Sciatic nerve (tissue), 2 donors: ENCODE measurements at regions not wholly inside any gene's neighbourhood (a gene's known extent, or its start where the extent isn't known, plus 50 kb on each side); places are given as distances from the start of the nearest gene placed in this dataset.
"Not testable (repeated sequence)": the region's sequence is repeated elsewhere in the genome, so short reads cannot be mapped to it uniquely, and the experiment has no call there.

Experiments
- ATAC-seq: fragments of 200-7000 bp; cut with Tn5 transposase; one replicate; pipeline ENCODE4 v1.9.1; 2020; ENCODE audit warnings: mild to moderate bottlenecking, moderate library complexity
- DNase-seq: peaks from one replicate; pipeline ENCODE4 v3.0.0-alpha.2; 2020; ENCODE audit warnings: low spot score
- intact Hi-C: fragments of 100-400 bp; cut with DNase I; formaldehyde crosslinking; loops from one replicate; pipeline ENCODE4 v1.14.2; 2022
- donor health status: DM: no; HTN: no; CAD: no.
- donor health status: DM: no; HTN: no; CAD: no.

DNA sequence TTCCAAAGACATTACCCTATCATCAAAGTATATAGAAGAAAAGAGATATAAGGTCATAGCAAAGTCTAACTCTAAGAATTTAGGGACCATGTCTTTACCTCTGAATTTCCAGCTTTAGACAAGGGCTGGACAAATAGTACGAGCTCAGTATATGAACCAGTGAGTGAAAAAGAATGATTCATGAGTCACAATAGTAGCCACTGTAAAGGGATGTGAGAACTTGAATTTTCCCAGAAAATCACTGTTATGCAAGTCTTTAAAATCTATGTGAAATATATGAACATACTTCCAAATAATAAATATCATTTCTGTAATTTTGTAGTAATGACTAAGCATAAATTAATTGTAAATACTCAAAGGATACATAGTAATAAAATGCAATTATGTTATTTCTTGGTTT, 305.9 kb upstream of the PRR16 start:
- DNase-seq (no peak), ATAC-seq (no peak)
- intact Hi-C loops, result no loop called here

DNA sequence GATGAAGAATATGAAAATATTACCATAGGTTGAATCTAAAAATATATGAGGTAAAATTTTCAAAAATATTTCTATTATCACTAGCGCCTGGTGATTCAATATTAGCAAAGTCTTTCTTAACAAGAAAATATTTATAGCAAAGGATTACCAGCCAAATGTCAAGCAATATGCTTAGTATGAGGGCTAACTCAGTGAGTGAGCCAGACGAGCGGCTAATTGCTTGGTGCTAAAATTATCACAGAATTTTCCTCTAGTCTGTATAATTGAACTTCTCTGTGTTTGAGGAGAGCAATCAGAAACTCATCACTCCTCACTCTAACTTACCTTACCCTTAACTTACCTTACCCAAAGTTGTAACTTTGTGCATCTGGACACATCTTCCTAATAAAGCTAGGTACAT, 304.9 kb upstream of the PRR16 start:
- intact Hi-C loops, result no loop called here
- DNase-seq, result no peak
- no peak for ATAC-seq

DNA sequence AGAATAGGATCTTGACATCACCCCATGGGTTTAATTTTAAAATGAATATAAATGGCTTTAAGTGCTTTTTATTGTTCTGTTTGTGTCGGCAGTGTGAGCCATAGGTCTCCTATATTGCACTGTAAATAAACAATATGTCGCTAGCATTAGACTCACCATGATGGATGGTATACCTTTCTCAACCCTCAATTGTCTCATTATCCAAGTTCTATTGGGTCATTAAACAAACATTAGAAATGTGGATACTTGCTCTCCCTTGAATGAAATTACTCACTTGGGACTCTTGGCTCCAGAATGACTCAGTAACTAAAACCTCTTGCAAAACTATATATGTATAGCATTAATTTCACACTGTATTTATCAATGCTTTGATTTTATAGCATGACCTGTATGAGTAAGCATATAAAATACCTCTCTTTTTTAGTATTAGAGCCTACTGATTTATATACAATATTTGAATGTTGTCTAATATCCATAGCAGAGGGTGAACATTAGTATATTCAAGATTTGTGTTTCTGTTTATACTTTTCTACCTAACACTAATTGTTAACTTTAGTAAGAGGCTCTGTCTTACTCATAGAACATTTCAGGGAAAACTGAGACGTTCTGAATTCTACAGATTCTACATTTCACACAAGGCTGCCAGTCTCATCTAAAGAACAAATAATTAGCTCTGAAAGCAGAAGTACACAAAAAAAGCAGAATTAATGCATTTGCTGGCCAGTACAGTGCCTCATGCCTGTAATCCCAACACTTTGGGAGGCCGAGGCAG, 303.8 kb upstream of the PRR16 start:
- intact Hi-C loops, result no loop called here
- ATAC-seq, result no peak
- DNase-seq, result no peak

DNA sequence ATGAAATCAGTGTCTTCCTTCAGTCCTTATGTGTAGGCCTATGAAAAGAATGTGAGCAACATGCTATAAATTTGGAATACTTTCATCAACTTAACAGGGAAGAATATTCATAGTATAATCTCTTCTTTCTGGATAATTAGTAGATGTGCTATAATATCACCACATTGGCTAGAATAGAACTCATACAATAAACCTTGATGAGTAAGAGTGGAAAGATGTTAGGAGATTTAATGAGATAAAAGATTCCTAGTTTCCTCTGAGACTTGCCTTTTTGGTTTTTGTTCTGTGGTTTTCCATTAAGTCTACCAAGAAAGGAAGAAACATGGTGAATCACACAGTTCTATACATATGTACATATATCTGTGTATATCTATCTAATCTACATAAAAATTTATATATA, 301.8 kb upstream of the PRR16 start:
- DNase-seq, result no peak
- intact Hi-C loops, result no loop called here
- ATAC-seq, result no peak

DNA sequence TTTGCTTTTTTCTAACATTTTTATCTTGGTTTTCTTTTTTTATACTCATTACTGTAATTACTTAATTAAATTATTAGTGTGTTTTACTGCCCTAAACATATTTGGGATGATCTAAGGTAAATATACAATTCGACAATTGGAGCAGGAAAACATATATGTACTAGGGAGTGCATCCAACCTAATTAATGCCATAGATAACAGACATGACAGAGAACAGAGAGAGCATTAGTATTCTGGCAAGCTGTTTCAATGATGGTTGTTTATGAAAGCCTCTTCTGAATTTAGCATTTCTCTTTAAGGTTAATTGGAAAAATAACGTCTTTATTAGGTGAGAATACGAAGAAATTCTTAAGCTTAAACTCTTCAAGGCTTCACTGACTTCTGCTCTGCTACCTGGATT, 300.1 kb upstream of the PRR16 start:
- no peak for DNase-seq
- ATAC-seq, result no peak
- intact Hi-C loops, result no loop called here

DNA sequence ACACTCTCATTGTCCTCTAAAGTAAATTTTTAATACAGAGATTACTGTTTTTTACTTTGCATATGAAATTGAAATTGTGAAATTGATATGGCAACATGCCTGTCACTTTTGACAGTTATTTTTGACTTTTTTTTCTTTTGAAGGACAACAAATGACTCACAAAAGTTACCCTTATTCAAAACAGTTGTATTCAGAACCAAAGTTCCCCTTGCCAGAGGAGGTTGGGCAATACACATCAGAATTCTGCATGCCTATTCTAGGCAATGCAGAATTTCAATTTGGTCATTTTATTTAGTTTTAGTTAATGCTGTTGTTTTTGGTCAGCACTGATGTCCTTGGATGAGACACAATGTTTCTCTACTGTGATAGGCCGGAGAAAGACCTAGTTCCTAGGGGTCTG, 299.1 kb upstream of the PRR16 start:
- no peak for DNase-seq
- peak; percentile 67 for ATAC-seq
- intact Hi-C loops, result no loop called here

DNA sequence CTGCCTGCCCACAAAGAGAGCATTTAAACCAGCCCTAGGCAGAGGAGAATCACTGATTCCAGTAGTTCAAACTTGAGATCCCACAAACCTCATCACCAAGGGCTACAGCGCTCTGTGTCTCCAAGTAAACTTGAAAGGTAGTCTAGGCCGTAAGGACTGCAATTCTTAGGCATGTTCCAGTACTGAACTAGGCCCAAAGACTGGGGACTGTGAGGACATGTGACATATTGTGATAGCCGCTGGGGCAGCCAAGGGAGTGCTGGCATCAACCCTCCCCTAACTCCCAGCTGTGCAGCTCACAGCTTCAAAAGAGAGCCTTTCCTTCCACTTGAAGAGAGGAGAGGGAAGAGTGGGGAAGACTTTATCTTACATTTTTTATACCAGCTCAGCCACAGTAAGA, 291.0 kb upstream of the PRR16 start:
- intact Hi-C loops, result no loop called here
- ATAC-seq (no peak), DNase-seq (no peak)

DNA sequence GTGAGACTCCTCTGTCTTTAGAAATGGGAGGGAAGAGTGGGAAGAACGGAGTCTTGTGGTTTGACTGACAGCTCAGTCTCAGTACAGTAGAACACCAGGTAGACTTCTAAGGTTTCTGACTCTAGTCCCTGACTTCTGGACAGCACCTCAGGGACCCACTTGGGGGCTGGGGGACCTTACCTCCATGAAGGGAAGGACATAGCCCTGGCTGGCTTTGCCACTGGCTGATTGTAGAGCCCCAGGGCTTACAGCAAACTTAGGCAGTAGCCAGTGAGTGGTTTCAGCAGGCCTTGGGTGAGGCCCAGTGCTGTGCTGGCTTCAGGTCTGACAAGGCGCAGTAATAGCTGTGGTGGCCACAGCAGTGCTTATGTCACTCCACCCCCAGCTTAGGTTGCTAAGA, 290.0 kb upstream of the PRR16 start:
- intact Hi-C loops, result no loop called here
- ATAC-seq (no peak), DNase-seq (no peak)

DNA sequence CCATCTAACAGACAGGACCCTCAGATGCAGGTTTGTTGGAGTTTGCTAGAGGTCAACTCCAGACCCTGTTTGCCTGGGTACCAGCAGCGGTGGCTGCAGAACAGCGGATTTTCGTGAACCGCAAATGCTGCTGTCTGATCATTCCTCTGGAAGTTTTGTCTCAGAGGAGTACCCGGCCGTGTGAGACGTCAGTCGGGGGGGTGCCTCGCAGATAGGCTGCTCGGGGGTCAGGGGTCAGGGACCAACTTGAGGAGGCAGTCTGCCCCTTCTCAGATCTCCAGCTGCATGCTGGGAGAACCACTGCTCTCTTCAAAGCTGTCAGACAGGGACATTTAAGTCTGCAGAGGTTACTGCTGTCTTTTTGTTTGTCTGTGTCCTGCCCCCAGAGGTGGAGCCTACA, 282.9 kb upstream of the PRR16 start:
- intact Hi-C loops, DNase-seq, ATAC-seq: not testable (repeated sequence)

DNA sequence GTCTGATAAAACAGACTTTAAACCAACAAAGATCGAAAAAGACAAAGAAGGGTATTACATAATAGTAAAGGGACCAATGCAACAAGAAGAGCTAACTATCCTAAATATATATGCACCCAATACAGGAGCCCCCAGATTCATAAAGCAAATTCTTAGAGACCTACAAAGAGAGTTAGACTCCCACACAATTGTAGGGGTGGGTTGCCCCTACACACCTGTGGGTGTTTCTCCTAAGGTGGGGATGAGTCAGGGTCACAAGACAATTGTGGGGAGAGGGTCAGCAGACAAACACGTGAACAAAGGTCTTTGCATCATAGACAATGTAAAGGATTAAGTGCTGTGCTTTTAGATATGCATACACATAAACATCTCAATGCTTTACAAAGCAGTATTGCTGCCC, 269.4 kb upstream of the PRR16 start:
- DNase-seq, intact Hi-C loops, ATAC-seq: not testable (repeated sequence)

DNA sequence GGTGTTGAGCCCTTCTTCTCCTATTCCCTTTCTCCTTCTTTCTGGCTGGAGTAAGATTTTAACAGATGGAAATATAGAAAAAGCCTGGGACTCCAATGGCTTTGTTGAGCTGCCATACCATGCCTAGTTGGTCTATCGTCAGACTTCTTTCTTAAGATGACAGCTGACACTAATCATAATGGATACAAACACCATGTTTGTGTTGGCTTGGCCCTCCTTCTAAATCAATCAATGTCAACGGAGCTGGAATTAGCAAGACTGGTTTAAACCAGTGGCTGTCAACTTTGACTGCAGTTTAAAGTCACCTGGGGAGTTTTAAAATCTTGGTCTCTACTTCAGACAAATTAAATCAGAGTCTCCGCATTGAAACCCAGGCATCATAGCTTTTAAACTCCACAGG, 264.5 kb upstream of the PRR16 start:
- ATAC-seq (no peak), DNase-seq (no peak)
- intact Hi-C loops, result no loop called here

DNA sequence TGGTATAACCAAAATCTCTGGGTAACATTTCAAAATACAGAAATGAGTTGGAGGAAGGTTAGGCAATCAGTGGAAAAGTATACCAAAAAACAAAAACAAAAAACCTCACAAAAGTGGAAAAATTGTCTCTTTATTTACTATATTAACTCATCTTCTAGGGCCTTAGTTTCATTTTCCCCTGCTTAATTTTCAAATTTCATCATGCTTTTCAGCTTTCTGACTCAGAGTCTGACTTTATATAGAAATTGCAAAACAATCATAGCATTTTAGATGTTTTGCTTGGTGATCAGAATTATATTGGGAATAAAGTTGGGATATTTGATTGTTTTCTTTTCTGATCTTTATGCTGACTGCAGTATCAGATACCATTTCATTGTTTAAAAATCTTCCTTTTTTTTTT, 257.0 kb upstream of the PRR16 start:
- intact Hi-C loops, result no loop called here
- no peak for ATAC-seq
- no peak for DNase-seq

DNA sequence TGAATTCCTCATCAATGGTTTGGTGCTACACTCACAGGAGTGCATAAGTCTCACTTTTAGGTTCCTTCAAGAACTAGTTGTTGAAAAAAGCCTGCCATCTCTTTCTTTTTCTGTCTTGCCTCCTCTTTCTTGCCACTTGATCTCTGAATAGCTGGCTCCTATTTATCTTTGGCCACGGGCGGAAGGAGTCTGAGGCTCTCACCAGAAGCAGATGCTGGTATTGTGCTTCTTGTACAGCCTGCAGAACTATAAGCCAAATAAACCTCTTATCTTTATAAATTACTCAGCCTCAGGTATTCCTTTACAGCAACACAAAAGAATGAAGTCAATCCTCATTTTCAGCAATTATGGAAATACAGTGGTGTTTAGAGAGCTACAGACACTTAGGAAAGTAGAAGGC, 247.1 kb upstream of the PRR16 start:
- DNase-seq, result no peak
- no peak for ATAC-seq
- intact Hi-C loops, result no loop called here

DNA sequence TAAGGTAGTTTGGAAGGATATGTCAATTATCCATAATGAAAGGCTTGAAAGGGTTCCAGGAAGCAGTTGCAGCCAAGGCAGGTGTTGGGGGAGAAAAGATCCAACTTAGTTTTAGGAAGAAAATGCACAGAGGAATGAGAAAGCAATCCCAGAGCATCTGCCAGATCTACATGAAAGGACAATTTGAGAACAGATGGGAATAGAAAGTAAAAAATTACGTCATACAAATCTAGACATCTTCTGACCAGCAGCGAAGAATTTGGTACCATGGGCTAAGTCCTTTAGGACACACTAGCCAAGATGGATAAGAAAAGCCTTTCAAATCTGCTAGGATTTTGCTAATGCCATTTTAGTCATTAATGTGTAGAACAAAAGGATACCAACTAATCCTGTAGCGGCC, 244.1 kb upstream of the PRR16 start:
- DNase-seq, result no peak
- intact Hi-C loops, result no loop called here
- no peak for ATAC-seq

DNA sequence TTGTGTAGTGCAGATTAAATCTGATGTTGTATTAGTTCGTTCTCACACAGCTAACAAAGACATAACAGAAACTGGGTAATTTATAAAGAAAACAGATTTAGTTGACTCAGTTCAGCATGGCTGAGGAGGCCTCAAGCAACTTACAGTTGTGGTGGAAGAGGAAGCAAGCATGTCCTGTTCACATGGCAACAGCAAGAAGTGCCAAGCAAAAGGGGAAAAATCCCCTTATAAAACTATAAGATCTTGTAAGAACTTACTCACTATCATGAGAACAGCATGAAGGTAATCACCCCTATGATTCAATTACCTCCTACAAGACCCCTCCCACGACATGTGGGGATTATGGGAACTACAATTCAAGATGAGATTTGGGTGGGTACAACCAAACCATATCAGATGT, 238.6 kb upstream of the PRR16 start:
- ATAC-seq, result no peak
- intact Hi-C loops, result no loop called here
- no peak for DNase-seq

DNA sequence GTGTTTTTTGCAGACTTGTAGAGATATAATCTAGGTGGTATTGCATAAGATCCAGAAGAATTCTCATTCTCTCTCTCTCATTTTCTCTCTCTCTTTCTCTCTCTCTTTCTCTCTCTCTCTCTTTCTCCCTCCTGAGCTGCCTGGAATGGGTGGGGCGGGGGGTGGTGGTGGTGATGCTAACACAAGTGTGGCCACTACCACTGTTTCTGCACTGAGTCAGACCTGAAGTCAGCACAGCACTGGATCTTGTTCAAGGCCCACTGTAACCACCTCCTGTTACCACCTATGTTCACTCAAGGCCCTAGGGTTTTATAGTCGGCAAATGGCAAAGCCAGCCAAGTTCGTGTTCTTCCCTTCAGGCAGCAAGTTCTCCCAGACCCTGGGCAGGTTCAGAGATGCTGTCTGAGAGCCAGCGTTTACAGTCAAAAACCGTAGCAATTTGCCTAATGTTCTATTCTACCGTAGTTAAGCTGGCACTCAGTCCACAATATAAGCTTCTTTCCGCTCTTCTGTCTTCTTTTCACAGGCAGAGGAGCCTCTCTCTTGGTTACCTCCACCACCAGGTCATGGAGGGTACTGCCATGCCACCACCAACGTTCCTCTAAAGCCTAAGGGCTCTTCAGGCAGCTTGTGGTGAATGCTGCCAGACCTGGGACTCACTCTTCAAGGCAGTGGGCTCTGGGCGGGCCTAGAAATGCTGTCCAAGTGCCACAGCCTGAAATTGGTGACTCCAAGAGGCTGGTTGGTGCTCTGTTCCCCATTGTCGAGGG, 235.7 kb upstream of the PRR16 start:
- ATAC-seq (no peak), DNase-seq (no peak)
- intact Hi-C loops, result no loop called here

DNA sequence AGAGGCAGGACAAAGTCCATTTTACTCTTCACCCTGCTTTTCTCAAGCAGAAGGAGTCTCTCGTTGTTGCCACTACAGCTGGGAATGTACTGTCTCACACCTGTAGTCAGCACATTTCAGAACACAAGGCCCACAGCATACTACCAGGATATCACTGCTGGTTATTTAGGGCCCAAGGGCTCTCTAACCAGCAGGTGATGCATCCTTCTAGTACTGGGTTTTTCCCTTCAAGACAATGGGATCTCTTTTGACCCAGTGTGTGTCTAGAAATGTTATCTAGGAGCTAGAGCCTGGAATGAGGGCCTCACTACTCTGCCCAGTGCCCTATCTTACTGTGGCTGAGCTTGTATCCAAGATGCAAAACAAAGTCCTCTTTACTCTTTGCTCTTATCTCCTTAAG, 235.1 kb upstream of the PRR16 start:
- intact Hi-C loops, result no loop called here
- ATAC-seq (no peak), DNase-seq (no peak)

DNA sequence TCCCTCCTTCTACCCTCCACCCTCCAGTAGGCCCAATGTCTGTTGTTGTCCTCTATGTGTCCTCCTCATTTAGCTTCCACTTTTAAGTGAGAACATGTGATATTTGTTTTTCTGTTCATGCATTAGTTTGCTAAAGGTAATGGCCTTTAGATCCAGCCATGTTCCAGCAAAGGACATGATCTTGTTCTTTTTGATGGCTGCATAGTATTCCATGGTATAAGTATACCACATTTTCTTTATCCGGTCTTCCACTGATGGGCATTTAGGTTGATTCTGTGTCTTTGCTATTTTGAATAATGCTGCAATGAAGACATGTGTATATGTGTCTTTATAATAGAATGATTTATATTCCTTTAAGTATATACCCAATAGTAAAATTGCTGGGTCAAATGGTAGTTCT, 232.5 kb upstream of the PRR16 start:
- intact Hi-C loops, result no loop called here
- no peak for DNase-seq
- ATAC-seq, result no peak

DNA sequence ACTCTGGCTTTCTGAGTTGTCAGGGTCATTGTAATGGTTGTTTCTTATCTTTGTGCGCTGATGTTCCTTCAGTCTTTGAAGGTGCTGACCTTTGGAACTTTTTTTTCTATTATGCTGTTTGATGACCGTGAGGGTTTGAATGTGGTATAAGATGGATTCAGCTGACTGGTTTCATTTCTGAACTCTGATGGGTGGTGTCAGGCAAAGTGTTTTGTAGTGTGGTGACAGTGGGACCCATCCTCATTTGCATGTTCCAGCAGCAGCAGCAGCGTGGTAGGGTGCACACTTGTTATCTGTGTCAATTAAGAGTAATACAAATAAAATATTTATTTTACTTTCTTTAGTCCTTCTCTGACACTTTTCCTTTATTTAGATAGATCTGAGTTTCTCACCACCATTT, 227.7 kb upstream of the PRR16 start:
- intact Hi-C loops, result no loop called here
- ATAC-seq (no peak), DNase-seq (no peak)

DNA sequence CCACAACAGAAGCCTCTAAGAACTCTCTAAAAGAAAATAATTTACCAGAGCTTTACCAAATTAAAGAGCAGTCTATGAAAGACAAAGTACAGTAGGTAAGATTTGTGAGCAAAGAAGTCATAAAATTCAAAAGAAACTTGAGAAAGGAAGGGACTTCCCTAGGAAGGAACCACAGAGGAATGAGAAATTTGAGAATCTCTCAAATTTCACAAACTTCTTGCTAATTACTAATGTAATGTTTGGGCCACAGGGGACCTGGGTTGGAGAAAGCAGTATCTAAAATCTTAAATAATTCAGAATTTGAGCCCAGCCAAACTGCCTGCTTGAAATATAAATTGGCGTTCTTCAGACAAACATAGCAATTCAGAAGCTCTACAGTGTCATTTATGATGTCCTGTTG, 225.0 kb upstream of the PRR16 start:
- ATAC-seq (no peak), DNase-seq (no peak)
- intact Hi-C loops, result no loop called here

DNA sequence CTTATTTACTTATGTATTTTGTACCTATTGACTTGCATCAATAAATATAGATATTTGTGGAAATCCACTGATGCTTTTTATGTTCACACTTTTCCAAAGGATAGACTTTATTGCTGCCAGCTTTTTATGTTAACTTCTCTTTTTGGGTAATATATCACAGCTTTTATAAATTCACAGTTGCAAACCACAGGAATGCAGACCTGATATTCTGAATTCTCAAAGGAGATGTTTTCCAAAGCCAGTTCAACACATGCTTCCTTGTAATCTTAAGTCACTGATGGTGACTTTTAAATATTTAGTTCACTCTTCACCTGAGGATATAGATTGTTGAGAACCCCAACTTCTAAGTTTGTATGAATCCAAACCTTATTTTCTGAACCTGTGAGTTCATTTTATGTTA, 223.4 kb upstream of the PRR16 start:
- DNase-seq, result no peak
- ATAC-seq, result no peak
- intact Hi-C loops, result no loop called here
